ENCODE measurements at regions not wholly inside any gene's neighbourhood (a gene's known extent, or its start where the extent isn't known, plus 50 kb on each side); places are given as distances from the start of the nearest gene placed in this dataset.

GRCh38 chr13:73894995-73895571 is 239.1 kb downstream of the KLF12 start:
- no peak for DNase-seq (ENCODE audit: low spot score)

GRCh38 chr13:73893833-73894232 is 240.4 kb downstream of the KLF12 start:
- no peak for DNase-seq (ENCODE audit: low spot score)

GRCh38 chr13:73891805-73892204 is 242.4 kb downstream of the KLF12 start:
- no peak for DNase-seq (ENCODE audit: low spot score)

- no peak for DNase-seq (ENCODE audit: low spot score)
Observed at GRCh38 chr13:73883162-73883561, 251.0 kb downstream of the KLF12 start.

GRCh38 chr13:73880365-73880764 is 253.8 kb downstream of the KLF12 start:
- DNase-seq (ENCODE audit: low spot score) = no peak

GRCh38 chr13:73879346-73880015 is 254.7 kb downstream of the KLF12 start:
- DNase-seq (ENCODE audit: low spot score) = no peak

GRCh38 chr13:73877399-73877798 is 256.8 kb downstream of the KLF12 start:
- no peak for DNase-seq (ENCODE audit: low spot score)

GRCh38 chr13:73876323-73876722 is 257.9 kb downstream of the KLF12 start:
- DNase-seq (ENCODE audit: low spot score) = peak; percentile 11

- DNase-seq (ENCODE audit: low spot score) = no peak
Observed at GRCh38 chr13:73873940-73874830, 260.0 kb downstream of the KLF12 start.

GRCh38 chr13:73872397-73872796 is 261.8 kb downstream of the KLF12 start:
- DNase-seq (ENCODE audit: low spot score) = no peak

GRCh38 chr13:73870970-73871935 is 263.0 kb downstream of the KLF12 start:
- peak; percentile 24 for DNase-seq (ENCODE audit: low spot score)

- DNase-seq (ENCODE audit: low spot score) = no peak
Observed at GRCh38 chr13:73870036-73870741, 264.0 kb downstream of the KLF12 start.

GRCh38 chr13:73865027-73865426 is 269.2 kb downstream of the KLF12 start:
- DNase-seq (ENCODE audit: low spot score) = no peak

GRCh38 chr13:73861136-73861535 is 273.1 kb downstream of the KLF12 start:
- no peak for DNase-seq (ENCODE audit: low spot score)

- DNase-seq (ENCODE audit: low spot score) = no peak
Observed at GRCh38 chr13:73860501-73860900, 273.7 kb downstream of the KLF12 start.

GRCh38 chr13:73859841-73860240 is 274.4 kb downstream of the KLF12 start:
- DNase-seq (ENCODE audit: low spot score) = no peak

- DNase-seq (ENCODE audit: low spot score) = no peak
Observed at GRCh38 chr13:73857106-73857505, 277.1 kb downstream of the KLF12 start.

- no peak for DNase-seq (ENCODE audit: low spot score)
Observed at GRCh38 chr13:73851104-73851503, 283.1 kb downstream of the KLF12 start.

- DNase-seq (ENCODE audit: low spot score) = no peak
Observed at GRCh38 chr13:73850104-73850873, 283.9 kb downstream of the KLF12 start.

GRCh38 chr13:73849292-73849691 is 284.9 kb downstream of the KLF12 start:
- DNase-seq (ENCODE audit: low spot score) = peak; percentile 24

Measured in AG20443 (cell line).